Neuronal stem cell (in vitro differentiated cells): ENCODE measurements at regions not wholly inside any gene's neighbourhood (a gene's known extent, or its start where the extent isn't known, plus 50 kb on each side); places are given as distances from the start of the nearest gene placed in this dataset.

ENCODE experiments used
- DNase-seq: peaks from one replicate; pipeline ENCODE4 v3.0.0-alpha.2; 2013; ENCODE audit warnings: low spot score
- H2AFZ ChIP-seq: one replicate; pipeline ENCODE4 v1.6.1; 2013; ENCODE audit warnings: mild to moderate bottlenecking, low read length, inconsistent platforms
- H2AK5ac ChIP-seq: 2 replicates; pipeline ENCODE4 v1.6.1; 2013; ENCODE audit warnings: low read depth, mild to moderate bottlenecking, inconsistent platforms, low read length, moderate library complexity, mixed read lengths
- H2BK120ac ChIP-seq: 2 replicates; pipeline ENCODE4 v1.6.1; 2013; ENCODE audit warnings: low read depth, mild to moderate bottlenecking, inconsistent platforms, low read length, moderate library complexity, mixed read lengths
- H2BK12ac ChIP-seq: one replicate; pipeline ENCODE4 v1.6.1; 2013; ENCODE audit warnings: low read length, inconsistent platforms
- H2BK15ac ChIP-seq: 2 replicates; pipeline ENCODE4 v1.6.1; 2013; ENCODE audit warnings: mild to moderate bottlenecking, low read length, inconsistent platforms, mixed read lengths
- H2BK5ac ChIP-seq: one replicate; pipeline ENCODE4 v1.6.1; 2013; ENCODE audit warnings: inconsistent platforms, mild to moderate bottlenecking, low read length, moderate library complexity
- H3K14ac ChIP-seq: one replicate; pipeline ENCODE4 v1.6.1; 2013; ENCODE audit warnings: low read length, inconsistent platforms
- H3K18ac ChIP-seq: 2 replicates; pipeline ENCODE4 v1.6.1; 2013; ENCODE audit warnings: low read length, inconsistent platforms
- H3K23ac ChIP-seq: 2 replicates; pipeline ENCODE4 v1.6.1; 2013; ENCODE audit warnings: low read depth, mild to moderate bottlenecking, mixed read lengths, low read length, inconsistent platforms; ENCODE audit not compliant: poor library complexity
- H3K27ac ChIP-seq: replicated peaks from 3 replicates; pipeline ENCODE4 v1.5.1; 2013; ENCODE audit warnings: low read length, inconsistent platforms
- H3K27me3 ChIP-seq, 3 experiments: 2 replicates each; pipeline ENCODE4 v1.6.1; 2013; ENCODE audit warnings: low read length in 3 of 3, mild to moderate bottlenecking in 2 of 3, inconsistent platforms in 1 of 3, low read depth in 1 of 3, mixed read lengths in 1 of 3, moderate library complexity in 1 of 3; ENCODE audit not compliant: control insufficient read depth in 3 of 3, insufficient read depth in 3 of 3
- H3K36me3 ChIP-seq, 2 donors: replicated peaks in 1 of 2; 2 replicates each; pipeline ENCODE4 v1.6.1; 2013; ENCODE audit warnings: low read length in 2 of 2; ENCODE audit not compliant: control insufficient read depth in 2 of 2, insufficient read depth in 2 of 2
- H3K4ac ChIP-seq: 2 replicates; pipeline ENCODE4 v1.6.1; 2013; ENCODE audit warnings: inconsistent platforms, mild to moderate bottlenecking, low read length, moderate library complexity
- H3K4me1 ChIP-seq, 2 donors: 1 replicate in 1 of 2; 2 replicates in 1 of 2; pipeline ENCODE4 v1.6.1; 2013; ENCODE audit warnings: low read length in 2 of 2, low read depth in 1 of 2; ENCODE audit not compliant: control insufficient read depth in 2 of 2, insufficient read depth in 1 of 2
- H3K4me2 ChIP-seq: one replicate; pipeline ENCODE4 v1.6.1; 2013; ENCODE audit warnings: mild to moderate bottlenecking, low read length, inconsistent platforms; ENCODE audit not compliant: insufficient read depth, poor library complexity, severe bottlenecking
- H3K4me3 ChIP-seq, 2 donors: 2 replicates each; pipeline ENCODE4 v1.5.1; 2013; ENCODE audit warnings: low read length in 2 of 2, mild to moderate bottlenecking in 2 of 2, inconsistent platforms in 1 of 2, moderate library complexity in 1 of 2
- H3K79me1 ChIP-seq: one replicate; pipeline ENCODE4 v1.6.1; 2013; ENCODE audit warnings: low read depth, mild to moderate bottlenecking, inconsistent platforms, low read length, moderate library complexity
- H3K9ac ChIP-seq: one replicate; pipeline ENCODE4 v1.6.1; 2013; ENCODE audit warnings: mild to moderate bottlenecking, low read depth, low read length, inconsistent platforms; ENCODE audit not compliant: poor library complexity
- H3K9me3 ChIP-seq, 2 donors: replicated peaks in 1 of 2; 2 replicates each; pipeline versions ENCODE3 to v1.6.1; 2013; ENCODE audit warnings: low read length in 2 of 2, mild to moderate bottlenecking in 2 of 2, inconsistent platforms in 1 of 2, low read depth in 1 of 2, mixed read lengths in 1 of 2, moderate library complexity in 1 of 2; ENCODE audit not compliant: control insufficient read depth in 2 of 2, insufficient read depth in 1 of 2
- H4K8ac ChIP-seq: one replicate; pipeline ENCODE4 v1.6.1; 2013; ENCODE audit warnings: low read depth, mild to moderate bottlenecking, inconsistent platforms, low read length, moderate library complexity
- H4K91ac ChIP-seq: one replicate; pipeline ENCODE4 v1.6.1; 2013; ENCODE audit warnings: low read length, low read depth, mild to moderate bottlenecking, inconsistent platforms; ENCODE audit not compliant: poor library complexity
- WGBS, 2 donors: extraction: QIAGEN DNeasy Blood & Tissue Kit; methylation state at CpG; one replicate each; pipeline ENCODE4 v1.1.7; 2013; ENCODE audit warnings: missing lambda C conversion rate in 2 of 2, mixed read lengths in 1 of 2; ENCODE audit not compliant: insufficient read length in 2 of 2, insufficient replicate concordance in 1 of 2; ENCODE audit errors: extremely low coverage in 2 of 2; 5-methylcytosine and 5-hydroxymethylcytosine counted together

GRCh38 chr20:9920866-9921265 is 82.0 kb upstream of the PAK5 start:
- no peak overlapping the region for H3K27ac ChIP-seq
- no peaks in the 10 kb centered on the region for H3K27me3 ChIP-seq
- no peak overlapping the region for H3K4ac ChIP-seq
- H2BK120ac ChIP-seq: no peak overlapping the region
- no peak overlapping the region for H3K23ac ChIP-seq
- no peaks in the 10 kb centered on the region for H3K36me3 ChIP-seq
- no peak overlapping the region for H2BK5ac ChIP-seq
- H2AK5ac ChIP-seq: no peak overlapping the region
- no peaks in the 10 kb centered on the region for H3K79me1 ChIP-seq
- no peak overlapping the region for H3K4me2 ChIP-seq
- no peak overlapping the region for H2BK12ac ChIP-seq
- H3K4me1 ChIP-seq: no peaks in the 10 kb centered on the region
- no peaks in the 10 kb centered on the region for H3K9me3 ChIP-seq
- no peak overlapping the region for H2AFZ ChIP-seq
- no peak overlapping the region for H3K14ac ChIP-seq
- H4K8ac ChIP-seq: no peak overlapping the region
- no peak overlapping the region for H3K18ac ChIP-seq
- H3K9ac ChIP-seq: no peak overlapping the region
- WGBS, 2 donors: no CpG with 5 or more reads among the region's 2 CpGs
- DNase-seq: no peak
- no peak overlapping the region for H2BK15ac ChIP-seq
- no peak overlapping the region for H3K4me3 ChIP-seq
- H4K91ac ChIP-seq: no peak overlapping the region

DNA sequence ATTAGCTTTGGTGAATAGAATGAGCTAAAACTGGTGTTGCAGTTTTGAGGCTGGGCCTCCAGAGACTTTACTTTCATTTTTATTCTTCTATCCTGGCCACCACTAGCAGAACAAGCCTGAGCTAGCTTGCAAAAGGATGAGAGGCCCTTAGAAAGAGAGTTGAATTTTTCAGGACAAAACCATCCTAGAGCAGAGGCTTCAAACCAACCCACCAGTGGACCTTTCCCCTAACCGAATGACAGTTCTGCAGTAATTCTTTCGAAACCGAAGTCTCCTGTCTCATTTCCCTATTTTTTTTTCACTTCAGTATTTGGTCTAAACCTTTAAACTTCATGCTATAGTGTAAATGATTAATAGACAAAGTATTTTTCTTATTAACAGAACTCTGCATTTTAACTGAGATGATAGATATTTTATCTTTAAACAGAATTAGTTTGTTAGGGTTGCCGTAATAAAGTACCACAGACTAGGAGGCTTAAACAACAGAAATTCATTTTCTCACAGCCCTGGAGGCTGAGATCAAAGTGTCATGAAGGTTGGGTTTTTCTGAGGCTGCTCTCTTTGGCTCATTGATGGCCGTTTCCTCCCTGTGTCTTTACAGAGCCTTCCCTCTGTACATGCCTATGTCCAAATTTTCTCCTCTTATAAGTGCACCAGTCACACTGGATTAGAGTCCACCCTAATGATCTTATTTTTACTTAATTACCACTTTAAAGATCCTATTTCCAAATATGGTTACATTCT is 80.6 kb upstream of the PAK5 start:
- Histone ChIP-seq H3K4ac (no peak overlapping the region), H3K23ac (no peak overlapping the region), H3K9me3 (no peaks in the 10 kb centered on the region), H3K4me2 (no peak overlapping the region), H2BK15ac (no peak overlapping the region), H3K27me3 (no peaks in the 10 kb centered on the region), H3K79me1 (no peaks in the 10 kb centered on the region), H3K14ac (no peak overlapping the region), H2BK12ac (no peak overlapping the region), H3K18ac (no peak overlapping the region), H2BK120ac (no peak overlapping the region), H3K27ac (no peak overlapping the region), H2AFZ (no peak overlapping the region), H3K36me3 (no peaks in the 10 kb centered on the region), H3K4me1 (no peaks in the 10 kb centered on the region), H2AK5ac (no peak overlapping the region), H3K4me3 (no peak overlapping the region), H4K91ac (no peak overlapping the region), H3K9ac (no peak overlapping the region), H2BK5ac (no peak overlapping the region), H4K8ac (no peak overlapping the region)
- DNase-seq: no peak
- no CpG with 5 or more reads among the region's 5 CpGs for WGBS, 2 donors

GRCh38 chr20:9918348-9918747 is 79.5 kb upstream of the PAK5 start:
- H3K4me1 ChIP-seq: no peaks in the 10 kb centered on the region
- no peak overlapping the region for H2BK5ac ChIP-seq
- no peak overlapping the region for H2AK5ac ChIP-seq
- WGBS, 2 donors: no CpG with 5 or more reads among the region's 5 CpGs
- no peak overlapping the region for H3K4ac ChIP-seq
- H3K9me3 ChIP-seq: no peaks in the 10 kb centered on the region
- H4K8ac ChIP-seq: no peak overlapping the region
- H2BK120ac ChIP-seq: no peak overlapping the region
- no peaks in the 10 kb centered on the region for H3K36me3 ChIP-seq
- H2BK15ac ChIP-seq: no peak overlapping the region
- no peak overlapping the region for H2BK12ac ChIP-seq
- DNase-seq: no peak
- no peaks in the 10 kb centered on the region for H3K79me1 ChIP-seq
- H3K27ac ChIP-seq: no peak overlapping the region
- no peak overlapping the region for H3K18ac ChIP-seq
- no peak overlapping the region for H3K9ac ChIP-seq
- no peaks in the 10 kb centered on the region for H3K27me3 ChIP-seq
- no peak overlapping the region for H3K14ac ChIP-seq
- no peak overlapping the region for H3K4me3 ChIP-seq
- no peak overlapping the region for H3K23ac ChIP-seq
- no peak overlapping the region for H4K91ac ChIP-seq
- H3K4me2 ChIP-seq: no peak overlapping the region
- no peak overlapping the region for H2AFZ ChIP-seq

- no peak overlapping the region for H4K8ac ChIP-seq
- no peaks in the 10 kb centered on the region for H3K79me1 ChIP-seq
- no peaks in the 10 kb centered on the region for H3K36me3 ChIP-seq
- no peak overlapping the region for H3K9ac ChIP-seq
- no CpG with 5 or more reads among the region's 2 CpGs for WGBS, 2 donors
- no peaks in the 10 kb centered on the region for H3K27me3 ChIP-seq
- no peak overlapping the region for H3K27ac ChIP-seq
- H2AK5ac ChIP-seq: no peak overlapping the region
- no peaks in the 10 kb centered on the region for H3K9me3 ChIP-seq
- no peak overlapping the region for H3K23ac ChIP-seq
- H3K4me2 ChIP-seq: no peak overlapping the region
- H4K91ac ChIP-seq: no peak overlapping the region
- no peak overlapping the region for H2BK5ac ChIP-seq
- H2AFZ ChIP-seq: no peak overlapping the region
- no peak overlapping the region for H3K18ac ChIP-seq
- H2BK15ac ChIP-seq: no peak overlapping the region
- no peak for DNase-seq
- no peak overlapping the region for H2BK120ac ChIP-seq
- H3K4ac ChIP-seq: no peak overlapping the region
- no peak overlapping the region for H2BK12ac ChIP-seq
- H3K4me1 ChIP-seq: peaks cover 0 to 3% of the 10 kb centered on the region in 2 donors
- H3K4me3 ChIP-seq: no peak overlapping the region
- H3K14ac ChIP-seq: no peak overlapping the region
Measured at GRCh38 chr20:9916761-9917160, 77.9 kb upstream of the PAK5 start.
